NCI-H1694 treated with DMSO at 0.1 percent for 48 hours (cell line): ENCODE measurements at regions not wholly inside any gene's neighbourhood (a gene's known extent, or its start where the extent isn't known, plus 50 kb on each side); places are given as distances from the start of the nearest gene placed in this dataset.

ENCODE experiments used
- DNase-seq: peaks from one replicate; lab custom pipeline; 2025; lab: John Stamatoyannopoulos, UW

GRCh38 chr3:7793786-7794185, 707.8 kb upstream of the LMCD1 start:
- DNase-seq: no peak

- no peak for DNase-seq
Measured at GRCh38 chr3:7798276-7798675, 703.3 kb upstream of the LMCD1 start.

GRCh38 chr3:7800006-7800780, 701.4 kb upstream of the LMCD1 start:
- DNase-seq: peak; percentile 30

- no peak for DNase-seq
Measured at GRCh38 chr3:7812490-7812889, 689.1 kb upstream of the LMCD1 start.

- DNase-seq: no peak
Measured at GRCh38 chr3:7813365-7813764, 688.3 kb upstream of the LMCD1 start.

- DNase-seq: no peak
Measured at GRCh38 chr3:7817239-7817638, 684.4 kb upstream of the LMCD1 start.

GRCh38 chr3:7820969-7821368, 680.7 kb upstream of the LMCD1 start:
- DNase-seq: no peak

- no peak for DNase-seq
Measured at GRCh38 chr3:7821858-7822257, 679.8 kb upstream of the LMCD1 start.

- DNase-seq: no peak
Measured at GRCh38 chr3:7841451-7841850, 660.2 kb upstream of the LMCD1 start.

- DNase-seq: no peak
Measured at GRCh38 chr3:7843441-7843840, 658.2 kb upstream of the LMCD1 start.

GRCh38 chr3:7847021-7847420, 654.6 kb upstream of the LMCD1 start:
- no peak for DNase-seq

GRCh38 chr3:7847521-7847920, 654.1 kb upstream of the LMCD1 start:
- DNase-seq: no peak

GRCh38 chr3:7854266-7854665, 647.4 kb upstream of the LMCD1 start:
- DNase-seq: no peak

GRCh38 chr3:7854721-7855120, 646.9 kb upstream of the LMCD1 start:
- no peak for DNase-seq

GRCh38 chr3:7865611-7866010, 636.0 kb upstream of the LMCD1 start:
- no peak for DNase-seq

- DNase-seq: no peak
Measured at GRCh38 chr3:7867587-7867986, 634.0 kb upstream of the LMCD1 start.

GRCh38 chr3:7871003-7871560, 630.5 kb upstream of the LMCD1 start:
- DNase-seq: no peak

- no peak for DNase-seq
Measured at GRCh38 chr3:7874116-7874515, 627.5 kb upstream of the LMCD1 start.

GRCh38 chr3:7875925-7876324, 625.7 kb upstream of the LMCD1 start:
- DNase-seq: no peak

GRCh38 chr3:7876741-7877297, 624.8 kb upstream of the LMCD1 start:
- DNase-seq: no peak

- DNase-seq: no peak
Measured at GRCh38 chr3:7877312-7877711, 624.3 kb upstream of the LMCD1 start.

- no peak for DNase-seq
Measured at GRCh38 chr3:7879572-7879971, 622.1 kb upstream of the LMCD1 start.

- DNase-seq: no peak
Measured at GRCh38 chr3:7881946-7882345, 619.7 kb upstream of the LMCD1 start.

GRCh38 chr3:7897655-7898054, 604.0 kb upstream of the LMCD1 start:
- no peak for DNase-seq
